Esophagus mucosa (tissue), 1 donor: ENCODE measurements at regions not wholly inside any gene's neighbourhood (a gene's known extent, or its start where the extent isn't known, plus 50 kb on each side); places are given as distances from the start of the nearest gene placed in this dataset.
"Not testable (repeated sequence)": the region's sequence is repeated elsewhere in the genome, so short reads cannot be mapped to it uniquely, and the experiment has no call there.

Experiments
- ATAC-seq: fragments of 200-7000 bp; cut with Tn5 transposase; one replicate; pipeline ENCODE4 v1.9.1; 2020
- donor health status: DM: yes; HTN: yes; CAD: no.

DNA sequence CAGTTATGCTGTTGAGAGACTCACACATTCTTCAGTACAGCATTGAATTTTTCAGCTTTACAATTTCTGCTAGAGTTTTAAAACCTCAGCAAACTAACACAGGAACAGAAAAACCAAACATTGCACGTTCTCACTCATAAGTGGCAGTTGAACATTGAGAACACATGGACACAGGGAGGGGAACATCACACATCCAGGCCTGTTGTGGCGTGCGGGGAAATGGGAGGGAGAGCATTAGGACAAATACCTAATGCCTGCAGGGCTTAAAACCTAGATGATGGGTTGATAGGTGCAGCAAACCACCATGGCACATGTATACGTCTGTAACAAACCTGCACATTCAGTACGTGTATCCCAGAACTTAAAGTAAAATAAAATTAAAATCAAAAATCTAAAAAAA lies 270.1 kb upstream of the MME start:
- ATAC-seq: not testable (repeated sequence)

DNA sequence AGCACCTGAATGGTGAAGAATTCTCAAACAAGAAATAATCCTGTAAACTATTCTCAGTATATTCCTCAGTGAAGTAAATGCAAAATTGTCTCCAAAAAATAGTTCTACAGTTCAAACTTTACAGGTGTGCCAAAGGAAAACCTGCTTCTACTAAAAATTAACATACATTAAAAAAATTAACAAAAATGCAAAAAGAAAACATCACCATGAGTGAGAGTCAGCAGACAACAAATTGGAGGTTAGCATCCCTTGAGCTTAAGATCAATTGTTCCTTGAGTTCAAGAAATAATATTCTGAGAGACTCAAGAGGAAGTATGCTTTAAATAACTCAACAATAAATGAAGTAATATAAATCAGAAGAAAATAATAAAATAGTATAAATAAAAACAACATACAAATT lies 278.4 kb upstream of the MME start:
- ATAC-seq: no peak

DNA sequence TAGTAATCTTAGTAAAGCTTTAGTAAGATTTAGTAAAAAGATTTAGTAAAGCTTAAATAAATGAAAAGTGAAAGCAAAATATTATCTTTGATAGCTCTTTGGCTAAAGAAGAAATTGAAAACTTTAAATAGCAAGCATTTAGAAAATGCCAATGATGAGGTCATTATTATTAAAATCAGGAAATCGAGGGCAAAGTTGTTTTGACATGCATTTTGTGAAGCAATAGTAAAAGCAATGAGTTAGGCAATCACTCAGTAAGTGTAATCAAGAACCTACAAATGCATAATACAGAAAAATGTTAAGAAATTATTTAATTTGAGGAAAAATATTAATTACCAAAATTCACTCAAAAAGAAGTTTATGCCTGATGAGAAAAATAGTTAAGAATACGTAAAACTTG lies 280.3 kb upstream of the MME start:
- ATAC-seq: no peak

DNA sequence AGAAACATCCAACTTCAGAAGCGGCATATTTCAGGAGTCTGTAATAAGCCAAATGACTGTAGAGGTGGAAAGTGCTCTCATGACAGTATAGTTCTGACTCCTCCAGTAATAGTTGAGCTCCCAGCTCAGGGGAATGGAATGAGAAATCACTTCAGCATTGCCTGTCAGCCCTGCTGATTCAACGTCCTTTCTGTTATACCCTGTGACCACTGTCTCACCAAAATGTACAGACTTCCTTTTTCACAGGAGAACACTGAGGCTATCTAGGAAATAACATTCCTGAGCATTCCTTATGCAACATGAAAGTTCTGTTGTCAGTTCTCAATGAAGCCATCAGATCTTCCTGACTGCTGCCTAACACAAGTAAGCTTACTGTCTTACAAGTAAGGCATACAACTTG lies 284.5 kb upstream of the MME start:
- ATAC-seq: no peak

DNA sequence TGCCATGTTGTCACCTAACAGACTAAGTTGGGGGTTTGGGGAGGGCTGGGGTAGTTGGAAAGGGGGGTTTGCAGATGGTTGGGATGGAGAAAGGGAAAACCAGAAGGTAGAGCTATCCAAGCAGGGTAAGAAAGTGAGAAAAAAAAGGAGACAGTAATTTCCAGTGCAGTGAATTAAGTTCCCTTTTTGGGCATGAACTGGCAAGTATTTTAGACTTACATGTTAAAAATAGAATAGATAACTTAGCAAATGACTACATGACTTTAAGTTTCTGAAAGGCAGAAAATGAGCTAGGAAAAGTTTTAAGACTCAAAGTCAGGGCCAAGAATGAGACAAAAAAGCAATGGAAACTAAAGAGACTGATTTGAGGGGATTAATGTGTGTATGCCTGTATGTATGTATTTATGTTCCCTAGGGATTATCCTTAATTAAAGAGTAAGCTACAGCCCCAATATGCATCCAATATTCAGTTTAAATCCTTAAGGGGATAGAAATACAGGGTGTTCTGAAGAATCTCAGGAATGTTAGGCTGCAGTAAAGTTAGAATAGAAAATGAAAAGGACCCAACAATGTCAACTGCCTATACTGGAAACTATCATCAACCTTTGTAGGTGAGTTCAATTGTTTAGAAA lies 285.2 kb upstream of the MME start:
- ATAC-seq: no peak

DNA sequence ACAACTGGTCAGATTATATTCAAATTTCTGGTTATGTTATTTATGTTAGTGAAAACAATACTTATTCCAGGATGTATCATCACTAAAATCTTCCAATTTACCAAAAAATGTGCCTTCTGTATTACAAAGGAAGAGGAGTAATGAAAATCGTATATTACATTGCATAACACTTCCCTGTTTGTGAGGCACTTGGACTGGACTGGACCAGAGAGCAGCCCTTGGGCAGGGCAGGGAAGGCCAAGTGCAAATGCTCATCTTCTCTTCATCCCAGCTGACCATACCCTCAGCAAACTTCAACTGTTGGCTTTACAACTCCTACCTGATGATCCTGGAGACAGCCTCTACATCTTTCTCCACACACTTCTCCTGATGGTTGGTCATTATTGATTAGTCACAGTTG lies 285.7 kb upstream of the MME start:
- no peak for ATAC-seq

DNA sequence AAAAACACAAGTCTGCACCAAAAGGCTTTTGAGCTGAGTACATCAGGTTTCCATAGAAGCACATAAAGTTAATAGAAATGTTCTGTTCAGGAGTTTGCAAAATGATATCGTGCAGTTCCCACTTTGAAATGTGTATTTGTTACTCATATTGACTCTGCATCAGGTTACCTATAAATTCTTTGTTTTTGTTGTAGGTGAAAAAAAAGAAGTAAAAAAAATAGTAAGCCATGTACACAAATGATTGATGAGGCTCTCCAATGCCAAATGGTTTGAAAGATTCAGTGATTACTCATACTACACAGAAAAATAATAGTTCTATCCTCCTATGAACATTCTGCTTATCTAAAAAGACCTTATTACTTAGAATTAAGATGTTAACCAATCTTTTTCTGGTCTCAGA lies 287.3 kb upstream of the MME start:
- ATAC-seq: no peak

DNA sequence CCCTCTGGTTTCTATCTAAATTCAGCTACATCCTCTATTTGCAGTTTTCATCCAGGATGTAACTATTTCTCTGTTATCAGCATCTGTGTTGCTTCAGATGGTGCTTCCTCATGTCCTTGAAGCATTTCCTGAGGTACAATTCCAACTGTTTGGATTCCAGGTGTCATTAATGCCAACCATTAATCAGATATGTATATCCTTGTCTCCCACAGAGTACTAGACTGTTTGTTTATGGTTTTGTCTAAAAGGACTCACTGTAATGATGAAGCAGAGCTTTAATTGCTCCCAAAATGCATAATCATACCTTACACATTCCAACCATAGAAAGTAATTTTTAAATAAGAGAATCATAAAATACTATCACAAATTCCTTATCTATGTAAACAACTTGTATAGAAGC lies 288.5 kb upstream of the MME start:
- ATAC-seq: no peak

DNA sequence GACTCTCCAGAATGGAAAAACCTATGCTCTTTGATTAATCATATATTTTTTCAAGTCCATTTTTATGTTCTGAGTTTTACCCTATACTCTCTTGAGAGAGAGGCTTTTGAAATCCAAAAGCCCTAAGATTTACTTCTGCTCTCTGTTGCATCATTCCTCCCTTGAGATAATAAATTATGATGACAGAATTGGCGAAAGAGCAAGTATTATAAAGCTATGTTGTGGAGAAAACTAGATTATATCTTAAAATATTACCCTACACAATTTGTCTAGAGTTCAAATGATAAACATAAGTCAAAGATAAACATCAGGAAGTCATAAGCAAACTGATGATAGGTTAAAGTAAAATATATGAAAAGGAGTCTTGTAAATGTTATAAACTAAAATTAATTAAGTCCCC lies 293.4 kb upstream of the MME start:
- no peak for ATAC-seq

DNA sequence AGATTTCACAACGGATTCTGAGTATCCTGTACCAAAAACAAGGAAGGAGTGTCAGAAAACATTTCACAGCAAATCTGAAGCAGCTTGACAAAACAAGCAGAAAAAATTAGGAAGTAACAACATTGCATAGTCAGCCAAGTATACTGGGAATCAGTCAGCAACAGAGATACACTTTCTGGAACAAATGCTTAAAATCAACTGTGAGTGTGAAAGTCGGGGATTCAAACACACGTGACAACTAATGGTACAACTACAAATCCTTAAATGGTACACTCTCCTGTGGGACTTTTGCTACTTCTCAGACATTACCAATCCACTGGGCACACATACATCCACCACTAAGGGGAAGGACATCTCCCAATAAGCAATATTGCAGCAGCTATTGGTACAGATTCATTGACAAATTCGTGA lies 296.6 kb upstream of the MME start:
- no peak for ATAC-seq

DNA sequence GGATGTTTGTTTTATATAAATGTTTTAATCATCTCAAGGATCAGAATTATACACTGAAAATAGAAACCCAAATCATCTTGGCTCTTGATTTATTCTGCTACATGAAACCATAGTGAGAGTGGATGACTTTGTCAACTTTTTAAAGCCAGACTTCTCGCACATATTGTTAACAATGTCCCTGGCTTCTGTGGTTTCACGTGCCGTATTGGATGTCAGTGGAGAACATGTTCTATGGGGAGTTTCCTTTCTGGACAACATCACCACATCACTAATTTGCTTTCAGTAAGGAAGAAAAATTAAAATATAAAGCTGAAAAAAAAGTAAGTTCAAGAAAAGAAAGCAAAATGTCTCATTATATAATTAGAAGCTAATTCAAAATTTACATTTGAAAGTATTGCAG lies 297.1 kb upstream of the MME start:
- no peak for ATAC-seq

DNA sequence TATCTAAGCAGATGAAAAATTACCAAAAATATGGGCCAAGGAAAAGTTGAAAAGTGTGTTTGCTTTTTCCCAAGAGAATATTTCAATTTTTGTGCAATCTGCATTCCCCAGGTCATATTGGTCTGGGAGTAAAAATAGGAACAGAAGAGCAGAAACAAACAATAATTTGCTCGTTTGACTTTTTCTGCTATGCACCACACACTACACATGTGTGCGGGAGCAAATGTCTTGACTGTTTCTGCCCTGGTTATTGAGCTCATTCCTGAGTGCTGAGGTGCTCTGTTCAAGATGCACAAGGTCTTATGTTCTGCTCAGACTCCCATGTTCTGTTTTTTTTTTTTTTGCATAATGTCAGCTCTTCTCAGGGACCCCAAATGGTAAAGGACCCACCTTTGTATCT lies 298.0 kb upstream of the MME start:
- ATAC-seq: no peak

DNA sequence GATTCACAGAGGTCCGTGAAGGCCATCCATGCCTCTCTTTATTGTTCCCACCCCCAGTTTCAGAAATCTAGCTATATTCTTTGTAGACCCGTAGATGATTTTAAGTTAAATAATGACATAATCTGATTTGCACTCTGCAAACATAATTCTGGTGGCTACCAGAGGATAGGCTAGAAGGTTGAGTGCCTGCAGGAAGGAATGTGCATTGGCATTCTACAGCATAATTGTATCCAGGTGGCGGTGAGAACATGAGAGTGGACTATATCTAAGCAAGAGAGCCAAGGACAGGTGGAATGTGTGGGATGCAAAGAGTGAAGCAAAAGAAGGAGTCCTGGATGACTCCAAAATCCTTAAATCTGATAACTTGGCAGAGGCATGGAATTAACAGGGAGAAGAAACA lies 298.5 kb upstream of the MME start:
- no peak for ATAC-seq

DNA sequence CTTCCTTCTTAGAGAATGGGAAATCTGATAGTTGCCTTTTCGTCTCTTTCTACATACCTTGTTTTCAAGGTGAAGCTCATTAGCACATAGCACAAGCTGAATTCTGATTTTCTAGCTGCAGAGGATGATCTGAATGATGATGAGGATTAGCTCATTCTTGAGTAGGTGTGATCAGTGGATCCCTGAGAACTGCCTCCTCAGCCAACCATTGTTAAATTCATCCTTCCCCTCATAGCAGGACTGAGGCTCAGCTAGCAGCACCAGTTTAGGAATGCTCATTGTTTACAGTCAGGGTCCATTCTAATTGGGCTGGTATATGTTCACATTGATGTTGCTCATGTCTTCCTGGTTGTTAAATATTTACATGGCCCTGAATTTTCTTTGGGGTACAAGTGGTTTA lies 299.9 kb upstream of the MME start:
- ATAC-seq: no peak

DNA sequence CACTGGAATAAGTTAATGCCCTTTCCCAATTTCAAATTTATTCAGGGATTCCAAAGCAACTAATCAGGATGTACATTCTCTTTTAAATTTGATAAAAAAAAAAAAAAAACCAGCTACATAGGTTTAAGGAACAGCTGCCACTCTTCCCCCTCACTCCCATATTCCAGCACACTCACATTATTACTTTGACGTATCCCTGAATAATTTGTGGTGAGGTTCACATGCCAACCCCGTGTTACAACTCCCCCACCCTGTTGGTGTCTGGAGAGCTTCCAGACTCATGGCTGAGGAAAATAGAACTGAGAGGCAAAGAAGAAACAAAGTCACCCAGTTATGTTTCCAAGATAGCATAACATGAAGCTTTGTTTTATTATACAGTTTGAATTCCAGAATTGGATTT lies 300.5 kb upstream of the MME start:
- ATAC-seq: no peak

DNA sequence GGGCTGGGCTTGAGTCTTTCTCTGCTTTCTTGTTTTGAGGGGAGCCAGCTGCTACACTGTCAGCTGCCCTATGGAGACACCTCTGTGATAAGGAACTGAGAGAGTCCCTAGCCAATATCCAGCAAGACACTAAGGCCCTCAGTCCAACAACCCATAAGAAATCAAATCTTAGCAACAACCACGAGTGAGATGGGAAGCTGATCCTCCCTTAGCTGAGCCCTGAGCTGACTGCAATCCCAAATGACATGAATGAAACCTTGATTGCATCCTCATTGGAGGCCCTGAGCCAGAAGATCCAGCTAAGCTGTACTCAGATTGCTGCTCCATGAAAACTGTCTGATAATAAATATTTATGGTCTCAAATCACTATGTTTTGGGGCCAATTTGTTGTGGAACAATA lies 302.1 kb upstream of the MME start:
- ATAC-seq: no peak

DNA sequence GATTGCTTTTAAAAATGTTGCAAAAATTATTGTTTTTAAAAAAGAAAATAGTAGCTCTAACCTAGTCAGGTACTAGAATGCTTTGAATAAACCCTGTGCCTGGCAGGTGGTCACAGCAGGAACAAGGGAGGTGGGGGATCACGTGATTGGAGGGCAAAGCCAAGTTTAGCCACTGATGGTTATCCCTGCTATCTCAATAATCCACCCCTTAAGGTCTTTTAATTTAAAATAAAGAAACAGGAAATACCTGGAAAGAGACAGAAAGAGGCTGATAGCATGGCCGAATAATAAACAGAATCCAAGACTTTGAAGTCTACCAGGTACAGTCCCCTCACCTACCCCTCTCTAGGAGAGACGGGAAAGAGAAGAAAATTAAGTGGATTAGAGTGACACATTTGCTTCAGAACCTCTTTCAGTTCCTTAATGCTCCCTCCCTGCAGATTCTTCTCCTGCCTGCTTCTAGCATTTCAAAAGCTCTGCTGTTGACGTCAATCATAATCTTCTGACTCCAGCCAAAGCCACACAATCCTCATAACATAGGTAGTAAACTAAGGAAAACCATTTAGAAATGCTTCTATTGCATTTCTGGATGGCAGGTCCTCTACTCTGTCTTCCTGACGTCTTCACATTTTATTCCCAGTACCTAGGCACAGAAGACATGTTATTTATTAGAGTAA lies 303.4 kb upstream of the MME start:
- ATAC-seq: no peak

DNA sequence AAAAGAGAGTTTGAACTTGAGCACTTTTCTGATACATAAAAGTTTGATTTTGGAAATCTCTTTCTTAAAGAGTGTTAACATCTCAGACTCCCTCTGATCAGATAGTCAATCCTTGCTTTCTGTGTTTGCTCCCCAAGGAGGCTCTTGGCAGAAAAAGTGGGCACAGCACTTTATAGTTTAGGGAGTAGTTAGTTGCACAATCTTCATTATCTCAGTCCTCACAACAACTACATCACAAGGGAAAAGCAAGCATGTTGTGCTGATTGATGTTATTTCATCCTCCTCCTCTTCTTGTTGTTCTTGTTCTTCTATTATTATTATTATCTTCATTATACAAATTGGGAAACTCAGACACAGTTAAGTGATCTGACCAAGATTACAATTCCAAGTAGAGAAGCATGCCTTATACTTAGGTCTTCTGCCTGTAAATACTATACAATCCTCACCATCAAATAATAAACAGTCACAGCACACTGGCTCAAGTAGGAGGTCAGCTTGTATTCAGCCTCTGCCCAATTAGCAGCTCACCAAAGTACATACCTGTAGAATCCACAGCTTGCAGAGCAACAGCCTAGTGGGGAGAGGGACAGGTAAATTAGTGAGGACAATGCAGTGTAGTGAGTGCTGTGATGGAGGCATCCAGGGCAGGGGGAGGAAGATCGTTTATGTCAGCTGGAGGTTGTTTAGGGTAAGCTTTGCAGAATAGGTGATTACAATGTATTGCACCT lies 304.1 kb upstream of the MME start:
- ATAC-seq: no peak

DNA sequence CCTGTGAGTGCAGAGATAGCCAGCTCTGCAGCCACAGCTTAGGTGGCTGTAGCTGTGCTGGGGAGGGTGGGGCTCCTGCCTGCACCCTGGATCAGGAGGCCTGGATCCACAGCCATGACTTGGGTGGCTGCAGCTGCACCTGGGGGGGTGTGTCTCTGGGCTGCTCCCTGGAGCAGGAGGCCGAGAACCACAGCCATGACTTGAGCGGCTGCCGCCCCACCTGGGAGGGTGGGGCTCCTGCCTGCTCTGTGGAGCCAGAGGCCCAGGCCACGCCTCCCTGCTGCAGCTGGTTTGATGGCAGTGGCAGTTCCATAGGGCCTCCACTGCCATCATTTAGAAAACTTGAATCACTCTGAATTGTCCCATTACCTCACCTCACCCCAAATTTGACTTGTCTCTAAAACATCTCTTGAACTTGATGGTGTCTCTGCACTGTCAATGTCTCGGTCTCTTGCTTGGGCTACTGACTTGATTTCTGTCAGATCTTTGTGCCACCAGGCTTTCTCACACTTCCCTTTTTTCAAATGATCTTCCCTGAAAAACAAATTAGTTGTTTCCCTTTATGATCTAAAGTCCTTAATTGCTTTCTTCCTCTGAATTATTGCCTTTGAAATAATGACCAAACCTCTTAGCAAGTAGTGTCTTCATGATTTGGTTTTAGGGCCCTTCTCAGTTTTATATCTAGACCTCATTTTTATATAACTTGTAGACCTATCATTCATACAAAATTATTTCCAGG lies 313.2 kb upstream of the MME start:
- no peak for ATAC-seq

DNA sequence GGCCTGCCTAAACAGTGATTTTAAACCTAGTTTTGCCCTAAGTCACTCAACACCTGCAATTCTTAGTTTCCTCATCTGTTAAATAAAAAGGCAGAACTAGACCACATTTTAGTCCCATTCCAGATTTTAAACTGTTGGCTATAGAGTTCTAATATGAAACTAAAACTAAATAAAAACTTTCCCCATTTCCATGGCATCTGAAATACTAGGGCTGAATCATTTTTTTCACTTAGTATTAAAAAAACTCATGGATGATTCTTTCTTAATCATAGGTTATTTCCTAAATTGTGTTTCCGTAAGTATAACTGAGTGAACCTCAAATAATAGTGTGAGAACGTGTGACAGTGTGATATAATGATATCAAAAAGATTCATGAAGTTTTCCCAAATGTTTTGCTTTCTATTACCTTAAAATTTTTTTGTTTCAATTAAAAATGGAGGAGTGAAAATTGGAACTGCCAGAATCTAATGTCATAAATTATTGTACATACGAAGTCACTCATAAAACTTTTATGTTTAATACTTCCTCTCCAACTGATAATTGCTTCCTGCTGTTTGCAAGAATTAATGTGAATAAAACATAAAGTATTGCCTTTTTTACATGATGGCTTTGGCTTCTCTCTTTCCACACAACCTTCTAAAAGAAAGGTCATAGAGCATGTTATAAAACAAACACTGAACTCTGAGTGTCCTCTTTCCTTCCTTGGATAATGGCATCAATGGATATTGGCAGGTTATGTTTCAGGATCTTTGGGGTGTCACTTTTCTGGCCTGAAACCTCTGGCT lies 315.1 kb upstream of the MME start:
- ATAC-seq: no peak

DNA sequence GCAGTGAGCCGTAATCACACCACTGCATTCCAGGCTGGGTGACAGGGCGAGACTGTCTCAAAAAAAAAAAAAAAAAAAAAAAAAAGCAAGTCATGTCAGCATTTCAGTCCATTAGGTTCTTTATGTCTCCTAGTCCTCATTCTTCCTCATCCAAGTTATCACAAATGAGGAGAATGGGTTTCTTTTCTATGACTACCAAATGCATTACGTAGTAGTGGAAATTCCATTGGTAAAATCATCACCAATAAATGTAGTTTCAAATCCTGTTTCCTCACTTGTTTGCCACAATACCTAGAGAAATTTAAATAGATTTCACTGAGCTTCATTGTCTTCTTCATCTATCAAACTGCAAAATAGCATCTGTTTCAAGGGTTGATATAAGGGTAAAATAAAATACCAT lies 317.6 kb upstream of the MME start:
- no peak for ATAC-seq

DNA sequence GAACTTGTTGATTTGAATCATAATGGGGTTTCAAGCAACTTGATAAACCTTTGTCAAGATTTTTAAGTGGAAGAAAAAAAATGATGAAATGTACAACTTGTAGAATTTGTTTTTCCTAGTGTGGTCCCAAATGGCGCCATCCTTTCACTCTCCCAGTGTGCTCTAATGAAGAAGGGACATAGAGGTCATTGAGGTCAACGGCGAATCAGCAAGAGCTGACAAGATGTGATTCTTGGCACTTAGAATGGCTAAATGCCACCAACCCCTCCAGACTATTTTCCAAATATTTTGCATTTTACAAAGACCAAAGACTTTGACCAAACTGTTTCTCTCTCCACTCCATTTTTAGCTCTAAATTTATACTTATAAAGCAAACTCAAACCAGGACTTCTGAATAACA lies 320.2 kb upstream of the MME start:
- no peak for ATAC-seq
